AG04449 (cell line): ENCODE measurements at regions not wholly inside any gene's neighbourhood (a gene's known extent, or its start where the extent isn't known, plus 50 kb on each side); places are given as distances from the start of the nearest gene placed in this dataset.

ENCODE experiments used
- CTCF ChIA-PET: fragments of 350-600 bp; formaldehyde crosslinking; extraction: SDS; loops from one replicate; lab custom pipeline; 2021; ENCODE audit warnings: antibody characterized with exemption; lab: Yijun Ruan, JAX
- POLR2A ChIA-PET: fragments of 400-600, 350-600 bp; formaldehyde crosslinking; extraction: SDS; loops from one replicate; lab custom pipeline; 2020; ENCODE audit warnings: antibody characterized with exemption, inconsistent platforms; lab: Yijun Ruan, JAX
- DNase-seq: peaks from one replicate; pipeline ENCODE4 v3.0.0-alpha.2; 2010; ENCODE audit warnings: low read depth, low spot score
- H3K4me3 ChIP-seq: 2 replicates; pipeline ENCODE4 v1.5.1; 2011; ENCODE audit warnings: low read depth, mild to moderate bottlenecking, control low read depth, low read length
- TF ChIP-seq, protein P1 (sequence below): IDR thresholded peaks from one replicate; pipeline ENCODE4 v1.5.1; 2011; ENCODE audit warnings: mild to moderate bottlenecking, moderate library complexity, low read length, control low read depth, inconsistent platforms; ENCODE audit not compliant: insufficient read depth; ENCODE audit errors: missing control alignments

DNA sequence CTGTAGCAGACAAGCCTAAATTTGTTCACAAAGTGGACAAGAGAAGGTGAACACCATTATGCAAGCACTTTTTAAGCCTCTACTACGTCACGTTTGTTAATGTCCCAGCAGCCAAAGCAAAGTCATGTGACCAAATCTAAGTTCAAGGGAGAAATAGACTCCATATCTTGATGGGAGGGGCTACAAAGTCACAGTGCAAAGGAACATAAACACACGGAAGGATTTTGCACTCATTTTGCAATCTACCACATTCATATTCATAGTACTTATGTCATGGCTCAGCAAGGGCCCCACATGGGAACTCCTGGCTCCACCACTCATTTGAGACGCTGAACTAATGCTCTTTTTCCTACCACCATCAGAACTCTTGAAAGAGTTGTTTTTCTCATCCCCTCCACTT is 139.0 kb upstream of the JADE1 start:
- no peak for DNase-seq
- ChIA-PET POLR2A (no interaction called here), CTCF (interaction anchor here (1.3 kb wide), 1 partner anchor 11 kb away, joined by 3 read pairs; no protein-coding TSS in a partner anchor)

DNA sequence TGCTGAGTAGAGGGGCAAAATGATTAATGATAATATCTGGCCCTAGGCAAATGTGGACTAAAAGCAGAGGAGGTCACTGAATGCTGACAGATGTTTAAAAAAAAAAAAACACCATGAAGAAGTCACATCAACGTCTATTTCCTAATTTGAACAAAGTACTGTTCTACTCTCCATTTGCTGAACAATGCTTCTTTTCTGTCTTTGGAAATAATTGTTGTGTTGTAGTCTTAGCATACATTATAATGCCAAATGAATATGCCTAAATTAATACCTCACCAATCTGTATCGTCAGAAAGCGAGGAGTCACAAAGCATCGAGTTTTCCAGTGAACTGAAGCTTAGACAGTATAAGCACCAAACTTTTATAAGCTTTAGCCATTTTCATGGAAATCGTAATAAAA is 140.9 kb upstream of the JADE1 start:
- no peak overlapping the region for H3K4me3 ChIP-seq
- TF ChIP-seq, protein P1, sequence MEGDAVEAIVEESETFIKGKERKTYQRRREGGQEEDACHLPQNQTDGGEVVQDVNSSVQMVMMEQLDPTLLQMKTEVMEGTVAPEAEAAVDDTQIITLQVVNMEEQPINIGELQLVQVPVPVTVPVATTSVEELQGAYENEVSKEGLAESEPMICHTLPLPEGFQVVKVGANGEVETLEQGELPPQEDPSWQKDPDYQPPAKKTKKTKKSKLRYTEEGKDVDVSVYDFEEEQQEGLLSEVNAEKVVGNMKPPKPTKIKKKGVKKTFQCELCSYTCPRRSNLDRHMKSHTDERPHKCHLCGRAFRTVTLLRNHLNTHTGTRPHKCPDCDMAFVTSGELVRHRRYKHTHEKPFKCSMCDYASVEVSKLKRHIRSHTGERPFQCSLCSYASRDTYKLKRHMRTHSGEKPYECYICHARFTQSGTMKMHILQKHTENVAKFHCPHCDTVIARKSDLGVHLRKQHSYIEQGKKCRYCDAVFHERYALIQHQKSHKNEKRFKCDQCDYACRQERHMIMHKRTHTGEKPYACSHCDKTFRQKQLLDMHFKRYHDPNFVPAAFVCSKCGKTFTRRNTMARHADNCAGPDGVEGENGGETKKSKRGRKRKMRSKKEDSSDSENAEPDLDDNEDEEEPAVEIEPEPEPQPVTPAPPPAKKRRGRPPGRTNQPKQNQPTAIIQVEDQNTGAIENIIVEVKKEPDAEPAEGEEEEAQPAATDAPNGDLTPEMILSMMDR: no peak
- ChIA-PET POLR2A (no interaction called here), CTCF (interaction anchor here (1.8 kb wide), 1 partner anchor 215 kb away, joined by 5 read pairs; no protein-coding TSS in a partner anchor)
- no peak for DNase-seq

More for the DNA sequence above, 139.0 kb upstream of the JADE1 start:
- no peak overlapping the region for H3K4me3 ChIP-seq
- TF ChIP-seq, protein P1: no peak

DNA sequence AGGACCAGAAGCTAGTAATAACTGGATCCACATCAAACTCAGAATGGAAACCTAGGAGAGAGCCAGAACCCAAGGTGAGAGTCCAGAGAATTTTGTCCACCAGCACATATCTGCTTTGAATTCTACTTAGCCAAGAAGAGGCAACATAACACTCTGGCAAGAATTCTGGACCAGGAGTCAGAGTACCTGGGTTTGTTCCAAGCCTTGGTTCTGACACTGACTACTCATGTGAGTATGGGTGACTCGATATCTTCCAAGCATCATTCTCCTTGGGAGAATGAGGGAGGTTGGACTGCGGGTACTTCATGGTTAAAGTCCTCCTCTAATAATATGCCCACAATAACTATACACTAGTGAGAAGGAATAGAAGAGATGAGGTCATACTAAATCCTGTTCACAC is 144.0 kb upstream of the JADE1 start:
- CTCF ChIA-PET: no interaction called here
- no peak overlapping the region for H3K4me3 ChIP-seq
- TF ChIP-seq, protein P1: no peak
- no peak for DNase-seq
- POLR2A ChIA-PET: no interaction called here

DNA sequence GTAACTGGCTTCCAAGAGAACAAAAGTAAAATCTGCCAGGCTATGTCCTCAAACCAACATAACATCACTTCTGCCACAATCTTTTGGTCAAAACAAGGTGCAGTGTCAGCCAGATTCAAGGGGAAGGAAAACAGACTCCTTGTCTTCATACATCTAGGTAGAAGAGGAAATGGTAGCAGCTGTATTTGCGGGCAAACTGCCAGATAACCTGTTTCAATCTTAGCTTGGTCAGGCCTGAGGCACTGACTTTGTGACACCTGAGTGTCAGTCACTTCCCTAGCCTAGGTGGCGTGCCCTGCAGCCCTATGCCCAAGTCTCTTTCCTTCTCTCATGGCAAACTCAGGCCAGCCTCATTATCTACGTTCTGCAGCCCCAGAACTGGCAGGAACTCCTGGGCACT is 146.2 kb upstream of the JADE1 start:
- ChIA-PET CTCF (no interaction called here), POLR2A (no interaction called here)
- no peak overlapping the region for H3K4me3 ChIP-seq
- TF ChIP-seq, protein P1: no peak
- no peak for DNase-seq

DNA sequence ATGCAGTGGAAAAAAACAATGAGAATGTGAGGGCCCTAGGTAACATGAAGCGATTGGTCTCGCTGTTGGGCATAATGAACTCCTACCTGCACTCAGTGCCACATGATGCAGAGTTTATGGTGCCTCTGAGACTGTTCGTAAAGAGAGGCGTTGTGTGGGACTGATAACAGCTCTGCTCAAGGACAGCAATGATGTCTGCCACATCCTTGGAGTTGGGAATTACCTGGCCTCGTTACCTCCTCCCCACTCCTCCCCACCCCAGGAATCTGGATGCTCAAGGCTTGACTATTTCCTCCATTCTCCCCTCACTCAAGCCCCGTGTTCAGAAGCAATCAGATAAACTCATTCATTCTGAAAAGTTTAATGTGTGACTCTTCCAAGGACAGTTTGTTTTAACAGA is 148.0 kb upstream of the JADE1 start:
- POLR2A ChIA-PET: no interaction called here
- TF ChIP-seq, protein P1: no peak
- no peak overlapping the region for H3K4me3 ChIP-seq
- CTCF ChIA-PET: no interaction called here
- no peak for DNase-seq

DNA sequence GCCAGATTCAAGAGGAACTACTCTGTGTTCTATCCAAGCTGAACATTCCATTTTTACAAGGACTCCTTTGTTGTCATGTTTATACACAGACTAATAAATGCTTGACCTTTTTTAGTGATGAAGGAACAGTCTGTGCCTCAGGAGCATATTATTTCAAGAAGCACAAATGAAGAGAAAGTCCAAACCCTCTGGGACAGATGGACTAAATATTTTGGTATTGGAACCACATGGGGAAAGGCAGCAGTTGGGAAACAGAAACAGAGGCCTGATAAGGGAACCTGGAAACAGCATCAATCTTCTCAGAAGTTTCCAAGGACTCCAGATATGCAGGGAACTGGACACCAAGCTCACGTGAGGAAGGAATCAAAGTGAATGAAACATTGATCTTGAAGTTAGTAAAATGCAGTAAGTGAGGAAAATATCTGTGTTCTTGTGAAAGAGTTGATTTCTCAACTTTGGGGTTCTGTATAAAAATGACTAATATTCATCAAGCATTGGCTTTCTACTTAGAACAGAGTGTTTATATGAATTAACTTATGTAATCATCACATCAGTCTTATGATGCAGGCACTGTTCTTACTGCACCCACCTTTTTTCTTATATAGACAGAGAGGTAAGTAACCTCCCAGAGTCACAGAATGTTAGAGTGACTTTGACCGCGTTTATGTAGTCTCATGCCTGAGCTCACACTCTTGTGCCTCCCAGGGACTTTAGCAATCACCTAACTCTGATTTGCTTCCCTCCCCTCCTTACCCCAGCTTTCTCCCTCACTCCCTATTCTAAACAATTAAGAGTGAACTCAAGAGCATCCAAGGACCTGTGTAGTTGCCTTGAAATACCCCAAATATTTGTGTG is 148.9 kb upstream of the JADE1 start:
- POLR2A ChIA-PET: no interaction called here
- no peak for DNase-seq
- no peak overlapping the region for H3K4me3 ChIP-seq
- CTCF ChIA-PET: no interaction called here
- TF ChIP-seq, protein P1: no peak
